H1 (cell line): ENCODE measurements at regions not wholly inside any gene's neighbourhood (a gene's known extent, or its start where the extent isn't known, plus 50 kb on each side); places are given as distances from the start of the nearest gene placed in this dataset.

Experiments
- CTCF ChIA-PET: fragments of 300-600 bp; sonication (Branson Sonifier 250); formaldehyde crosslinking; loops from one replicate; lab custom pipeline; 2021; ENCODE audit not compliant: partially characterized antibody; lab: Charles Lee
- POLR2A ChIA-PET: fragments of 300-600 bp; sonication (Branson Sonifier 250); formaldehyde crosslinking; loops from one replicate; lab custom pipeline; 2021; ENCODE audit warnings: inconsistent platforms; ENCODE audit not compliant: partially characterized antibody; lab: Charles Lee
- DNase-seq, 2 experiments: peaks; one replicate each; pipeline versions ENCODE4 v3.0.0 to v3.0.0-alpha.2; 2010 to 2022; ENCODE audit warnings: low spot score in 2 of 2, low read depth in 1 of 2, mixed read lengths in 1 of 2
- FAIRE-seq: peaks from 2 replicates; lab custom pipeline; 2011; peaks lifted over from hg19 to GRCh38; lab: Jason Lieb, UNC
- H2AFZ ChIP-seq: 2 replicates; pipeline ENCODE4 v1.8.1; 2012; ENCODE audit warnings: low read length, inconsistent platforms
- H2AK5ac ChIP-seq: 2 replicates; pipeline ENCODE4 v1.6.1; 2013; ENCODE audit warnings: low read depth, low read length
- H2BK120ac ChIP-seq: replicated peaks from 2 replicates; pipeline ENCODE3; 2013; ENCODE audit warnings: low read depth, low read length, inconsistent platforms
- H2BK12ac ChIP-seq: 2 replicates; pipeline ENCODE4 v1.6.1; 2013; ENCODE audit warnings: low read depth, low read length
- H2BK15ac ChIP-seq: 2 replicates; pipeline ENCODE4 v1.6.1; 2013; ENCODE audit warnings: low read length
- H2BK20ac ChIP-seq: 2 replicates; pipeline ENCODE4 v1.6.1; 2013; ENCODE audit warnings: low read length
- H2BK5ac ChIP-seq: 2 replicates; pipeline ENCODE4 v1.6.1; 2013; ENCODE audit warnings: low read depth, low read length
- H3K14ac ChIP-seq: 2 replicates; pipeline ENCODE4 v1.6.1; 2013; ENCODE audit warnings: inconsistent platforms; ENCODE audit not compliant: insufficient read length
- H3K18ac ChIP-seq: 2 replicates; pipeline ENCODE4 v1.6.1; 2013; ENCODE audit warnings: low read length; ENCODE audit errors: extremely low read depth
- H3K23ac ChIP-seq: 2 replicates; pipeline ENCODE4 v1.6.1; 2013; ENCODE audit warnings: inconsistent platforms; ENCODE audit not compliant: insufficient read length
- H3K23me2 ChIP-seq: 2 replicates; pipeline ENCODE4 v1.6.1; 2013; ENCODE audit warnings: low read depth, low read length
- H3K27ac ChIP-seq: 2 replicates; pipeline ENCODE4 v1.6.1; 2011; ENCODE audit warnings: low read depth, low read length, inconsistent platforms
- H3K27me3 ChIP-seq, 4 experiments: replicated peaks in 1 of 4; 1 replicate in 1 of 4; 2 replicates in 3 of 4; pipeline versions ENCODE4 v1.6.1 to v1.8.1; 2011 to 2013; ENCODE audit warnings: low read length in 3 of 4, mild to moderate bottlenecking in 3 of 4, inconsistent platforms in 2 of 4, mixed read lengths in 2 of 4, moderate library complexity in 1 of 4; ENCODE audit not compliant: control insufficient read depth in 3 of 4, insufficient read depth in 3 of 4; ENCODE audit errors: extremely low read depth in 1 of 4
- H3K36me3 ChIP-seq, 4 experiments: 2 replicates each; pipeline versions ENCODE4 v1.6.1 to v1.8.1; 2011 to 2013; ENCODE audit warnings: mild to moderate bottlenecking in 4 of 4, low read length in 3 of 4, moderate library complexity in 2 of 4, control low read depth in 1 of 4, inconsistent platforms in 1 of 4; ENCODE audit not compliant: insufficient read depth in 4 of 4, control insufficient read depth in 2 of 4
- H3K4ac ChIP-seq: replicated peaks from 2 replicates; pipeline ENCODE3; 2013; ENCODE audit warnings: low read length, low read depth, mixed read lengths, inconsistent platforms; ENCODE audit not compliant: insufficient read length
- H3K4me1 ChIP-seq, 4 experiments: replicated peaks in 1 of 4; 1 replicate in 1 of 4; 2 replicates in 3 of 4; pipeline versions ENCODE4 v1.6.1 to v1.8.1; 2011 to 2013; ENCODE audit warnings: low read length in 3 of 4, inconsistent platforms in 2 of 4, mixed read lengths in 1 of 4; ENCODE audit not compliant: insufficient read depth in 4 of 4, control insufficient read depth in 3 of 4
- H3K4me2 ChIP-seq, 2 experiments: 2 replicates each; pipeline versions ENCODE4 v1.6.1 to v1.8.1; 2011 to 2013; ENCODE audit warnings: low read depth in 2 of 2, low read length in 2 of 2, control low read depth in 1 of 2, inconsistent platforms in 1 of 2, mild to moderate bottlenecking in 1 of 2; ENCODE audit not compliant: insufficient read depth in 1 of 2
- H3K4me3 ChIP-seq, 4 experiments: fragments of 200-600, 300-600 bp in 1 of 4; sonication (generic), shearing (Covaris generic), sonication (Bioruptor Twin) in 1 of 4; 2 replicates each; pipeline versions ENCODE4 v1.5.1 to v1.8.1; 2011 to 2016; ENCODE audit warnings: low read length in 4 of 4, low read depth in 3 of 4, control low read depth in 2 of 4, inconsistent platforms in 2 of 4, mild to moderate bottlenecking in 2 of 4, mixed read lengths in 1 of 4, moderate library complexity in 1 of 4; ENCODE audit not compliant: insufficient read depth in 2 of 4; ENCODE audit errors: extremely low read depth in 1 of 4
- H3K56ac ChIP-seq: replicated peaks from 2 replicates; pipeline ENCODE3; 2013; ENCODE audit warnings: low read depth, mild to moderate bottlenecking, mixed read lengths, low read length, inconsistent platforms; ENCODE audit not compliant: insufficient read length
- H3K79me1 ChIP-seq: 2 replicates; pipeline ENCODE4 v1.6.1; 2013; ENCODE audit warnings: low read depth, low read length, control low read depth
- H3K79me2 ChIP-seq, 2 experiments: 2 replicates each; pipeline versions ENCODE4 v1.6.1 to v1.8.1; 2012 to 2013; ENCODE audit warnings: low read length in 2 of 2, mild to moderate bottlenecking in 2 of 2, inconsistent platforms in 1 of 2; ENCODE audit not compliant: insufficient read depth in 2 of 2, control insufficient read depth in 1 of 2
- H3K9ac ChIP-seq, 4 experiments: replicated peaks in 1 of 4; 1 replicate in 1 of 4; 2 replicates in 3 of 4; pipeline versions ENCODE4 v1.6.1 to v1.8.1; 2011 to 2013; ENCODE audit warnings: low read depth in 3 of 4, low read length in 3 of 4, control low read depth in 2 of 4, mild to moderate bottlenecking in 2 of 4, moderate library complexity in 2 of 4, inconsistent platforms in 1 of 4; ENCODE audit errors: extremely low read depth in 1 of 4
- H3K9me3 ChIP-seq, 2 experiments: 2 replicates each; pipeline versions ENCODE4 v1.6.1 to v1.8.1; 2012 to 2013; ENCODE audit warnings: mild to moderate bottlenecking in 2 of 2, moderate library complexity in 2 of 2, control low read depth in 1 of 2, inconsistent platforms in 1 of 2, low read depth in 1 of 2, low read length in 1 of 2, mixed read lengths in 1 of 2; ENCODE audit not compliant: insufficient read depth in 2 of 2
- H4K20me1 ChIP-seq, 2 experiments: replicated peaks in 1 of 2; 2 replicates each; pipeline versions ENCODE3 to v1.8.1; 2011 to 2013; ENCODE audit warnings: inconsistent platforms in 2 of 2, low read length in 2 of 2, mild to moderate bottlenecking in 1 of 2; ENCODE audit not compliant: insufficient read depth in 2 of 2, control insufficient read depth in 1 of 2
- H4K5ac ChIP-seq: 2 replicates; pipeline ENCODE4 v1.6.1; 2013; ENCODE audit warnings: low read length, low read depth, mixed read lengths, inconsistent platforms; ENCODE audit not compliant: insufficient read length
- H4K8ac ChIP-seq: 2 replicates; pipeline ENCODE4 v1.8.0; 2013; ENCODE audit warnings: mild to moderate bottlenecking, moderate library complexity, low read length, inconsistent platforms; ENCODE audit not compliant: insufficient read depth; ENCODE audit errors: extremely low read depth
- H4K91ac ChIP-seq: replicated peaks from 2 replicates; pipeline ENCODE3; 2013; ENCODE audit warnings: low read length, mixed read lengths, inconsistent platforms; ENCODE audit not compliant: insufficient read length
- BCL11A ChIP-seq, 2 experiments: IDR thresholded peaks; one replicate each; pipeline ENCODE4 v1.6.1; 2011; ENCODE audit warnings: low read depth in 2 of 2, low read length in 2 of 2, mild to moderate bottlenecking in 2 of 2
- CBX5 ChIP-seq: fragments of 300-800, 300-1000 bp; sonication (generic); IDR thresholded peaks from 2 replicates; pipeline ENCODE4 v1.7.1; 2016; ENCODE audit warnings: antibody characterized with exemption, low read length, low read depth
- CHD1 ChIP-seq: IDR thresholded peaks from 2 replicates; pipeline ENCODE4 v1.6.1; 2012; ENCODE audit warnings: low read depth, low read length, improper control_type of control experiment
- EGR1 ChIP-seq: IDR thresholded peaks from 2 replicates; pipeline ENCODE4 v1.6.1; 2011; ENCODE audit warnings: low read depth, low read length, borderline replicate concordance
- EZH2 ChIP-seq: fragments of 200-600 bp; sonication (generic); IDR thresholded peaks from 2 replicates; pipeline ENCODE4 v1.7.1; 2012; ENCODE audit warnings: low read depth, mild to moderate bottlenecking, moderate library complexity, low read length, inconsistent platforms; ENCODE audit not compliant: severe bottlenecking
- HDAC2 ChIP-seq, 2 experiments: fragments of 300-600 bp in 1 of 2; sonication (generic) in 1 of 2; IDR thresholded peaks; 2 replicates each; pipeline ENCODE4 v1.6.1; 2011 to 2012; ENCODE audit warnings: low read depth in 2 of 2, low read length in 2 of 2, mild to moderate bottlenecking in 2 of 2, moderate library complexity in 2 of 2, borderline replicate concordance in 1 of 2, inconsistent platforms in 1 of 2
- KDM1A ChIP-seq: fragments of 200-600, 300-600 bp; sonication (generic); IDR thresholded peaks from 2 replicates; pipeline ENCODE4 v1.7.1; 2016; ENCODE audit warnings: mild to moderate bottlenecking, low read length, borderline replicate concordance
- RFX5 ChIP-seq: IDR thresholded peaks from 2 replicates; pipeline ENCODE4 v1.6.1; 2011; ENCODE audit warnings: low read depth, low read length, improper control_type of control experiment, borderline replicate concordance
- SP1 ChIP-seq: IDR thresholded peaks from 2 replicates; pipeline ENCODE4 v1.6.1; 2011; ENCODE audit warnings: low read depth, low read length
- ZNF274 ChIP-seq: IDR thresholded peaks from 2 replicates; pipeline ENCODE4 v1.7.0; 2012; ENCODE audit warnings: low read length, borderline replicate concordance; ENCODE audit errors: extremely low read depth
- WGBS, 2 experiments: shearing (Covaris generic) in 1 of 2; methylation state at CpG; one replicate each; pipeline versions ENCODE4 v1.1.6 to v1.1.7; 2013 to 2015; ENCODE audit warnings: low lambda C conversion rate in 2 of 2, mixed read lengths in 2 of 2, inconsistent platforms in 1 of 2, low coverage in 1 of 2, missing lambda C conversion rate in 1 of 2; ENCODE audit not compliant: insufficient replicate concordance in 2 of 2, insufficient coverage in 1 of 2, insufficient read length in 1 of 2; ENCODE audit errors: extremely low coverage in 1 of 2, missing lambda C conversion rate in 1 of 2; 5-methylcytosine and 5-hydroxymethylcytosine counted together

GRCh38 chr17:28249706-28250105 is 69.3 kb upstream of the TMEM97 start:
- CTCF ChIA-PET = interaction anchor here (0.8 to 15.7 kb wide), 8 partner anchors 9 to 454 kb away, joined by 3 to 266 read pairs (median 5); no protein-coding TSS in a partner anchor

More at GRCh38 chr17:28249706-28250105, 69.3 kb upstream of the TMEM97 start:
- Histone ChIP-seq H3K23me2 (peaks cover 3% of the 10 kb centered on the region), H3K23ac (no peak overlapping the region), H3K4me3 (no peak overlapping the region), H2BK20ac (no peak overlapping the region), H2BK15ac (no peak overlapping the region), H4K20me1 (no peaks in the 10 kb centered on the region), H3K4me1 (peaks cover 0 to 5% (median 3%) of the 10 kb centered on the region in 4 experiments; a peak in 4 of 7 replicates), H3K36me3 (no peaks in the 10 kb centered on the region), H2BK120ac (no peak overlapping the region), H3K4me2 (no peak overlapping the region), H3K4ac (no peak overlapping the region), H3K27ac (no peak overlapping the region), H2BK12ac (no peak overlapping the region), H3K9ac (no peak overlapping the region), H3K9me3 (no peaks in the 10 kb centered on the region), H3K79me2 (no peaks in the 10 kb centered on the region), H4K8ac (no peak overlapping the region), H3K79me1 (no peaks in the 10 kb centered on the region), H2AK5ac (no peak overlapping the region), H3K27me3 (peaks cover 0 to 2% (median 0%) of the 10 kb centered on the region in 4 experiments; a peak in 1 of 7 replicates), H4K91ac (no peak overlapping the region), H3K56ac (no peak overlapping the region), H3K14ac (no peak overlapping the region), H3K18ac (no peak overlapping the region), H2BK5ac (no peak overlapping the region), H2AFZ (no peak overlapping the region), H4K5ac (no peak overlapping the region)
- TF ChIP-seq CBX5 (no peak), HDAC2 (IDR thresholded peaks at IDR 0.05; ENCODE audit: borderline replicate concordance in 1 of 2, low read depth in 2 of 2, low read length in 2 of 2) (no peak), ZNF274 (no peak), SP1 (no peak), EZH2 (no peak), RFX5 (no peak), KDM1A (no peak), CHD1 (no peak), EGR1 (no peak), BCL11A (IDR thresholded peaks at IDR 0.05; ENCODE audit: low read depth in 2 of 2, low read length in 2 of 2) (no peak)
- POLR2A ChIA-PET = interaction anchor here (1.1 to 1.3 kb wide), 3 partner anchors 23 to 390 kb away, joined by 3 read pairs; no protein-coding TSS in a partner anchor
- no peak for FAIRE-seq
- no peak for DNase-seq
- 95% methylated on average over 4 of the region's 5 CpGs; no CpG with 5 or more reads in 1 of the 2 experiments for whole genome bisulfite sequencing, 2 experiments
